HG02970 (cell line): ENCODE measurements at regions not wholly inside any gene's neighbourhood (a gene's known extent, or its start where the extent isn't known, plus 50 kb on each side); places are given as distances from the start of the nearest gene placed in this dataset.

ENCODE experiments used
- ATAC-seq: cut with Tn5 transposase; IDR thresholded peaks from one replicate; pipeline ENCODE4 v1.9.1; 2021; ENCODE audit warnings: mild to moderate bottlenecking, moderate library complexity, moderate number of reproducible peaks; ENCODE audit not compliant: unreplicated experiment, low FRiP score

DNA sequence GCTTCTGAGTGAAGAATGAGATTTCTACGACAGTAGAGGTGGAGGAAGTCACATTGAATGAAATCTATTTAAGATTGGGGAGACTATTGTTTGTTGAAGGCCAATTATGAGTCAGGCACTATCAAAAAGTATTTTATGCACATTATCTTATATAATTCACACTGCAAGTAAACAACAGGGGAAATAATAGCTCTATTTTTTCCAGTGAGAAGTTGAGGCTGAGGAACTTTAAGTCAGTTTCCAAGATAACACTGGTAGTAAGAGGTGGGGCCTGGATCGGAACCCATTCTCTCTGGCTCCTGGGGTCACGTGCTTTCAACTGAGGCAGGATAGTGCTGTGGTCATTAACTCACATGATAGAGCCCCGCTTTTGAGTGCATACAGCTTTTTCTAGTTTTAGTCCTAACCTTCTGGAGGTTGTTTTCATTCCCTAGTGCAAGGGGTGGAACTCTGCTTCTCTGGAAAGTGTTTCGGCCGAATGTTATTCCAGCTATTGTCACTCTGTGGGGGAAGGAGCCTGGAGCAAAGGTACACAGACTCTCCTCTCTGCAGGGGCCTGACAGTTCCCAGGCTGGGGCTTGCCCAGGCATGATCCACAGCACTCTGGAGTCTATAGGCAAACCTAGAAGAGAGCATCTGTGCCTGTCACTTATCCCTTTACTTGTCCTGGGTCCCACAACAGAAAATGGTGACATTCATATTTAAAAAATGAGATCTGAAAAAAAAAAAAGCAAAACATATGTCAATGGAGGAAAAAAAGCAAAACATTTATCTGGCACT, 352.4 kb upstream of the ACTBL2 start:
- no peak for ATAC-seq

DNA sequence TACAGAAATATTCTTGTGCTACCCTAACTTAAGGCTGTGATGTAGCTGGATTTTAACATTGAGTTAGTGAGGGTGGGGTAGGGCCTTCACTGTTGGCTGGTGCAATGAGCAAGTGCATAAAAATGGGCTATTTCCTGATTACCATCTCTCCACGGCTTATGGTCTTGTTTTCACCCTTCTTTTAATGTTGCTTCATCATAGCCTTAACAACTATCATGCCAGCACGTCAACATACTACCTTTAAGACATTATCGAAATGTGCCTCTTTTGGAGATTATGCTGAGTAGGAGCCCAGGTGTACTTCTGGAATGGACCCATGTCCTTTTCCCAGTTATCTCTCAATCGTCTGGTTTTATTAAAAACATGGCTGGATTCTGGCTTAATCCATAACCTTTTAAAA, 350.9 kb upstream of the ACTBL2 start:
- no peak for ATAC-seq

DNA sequence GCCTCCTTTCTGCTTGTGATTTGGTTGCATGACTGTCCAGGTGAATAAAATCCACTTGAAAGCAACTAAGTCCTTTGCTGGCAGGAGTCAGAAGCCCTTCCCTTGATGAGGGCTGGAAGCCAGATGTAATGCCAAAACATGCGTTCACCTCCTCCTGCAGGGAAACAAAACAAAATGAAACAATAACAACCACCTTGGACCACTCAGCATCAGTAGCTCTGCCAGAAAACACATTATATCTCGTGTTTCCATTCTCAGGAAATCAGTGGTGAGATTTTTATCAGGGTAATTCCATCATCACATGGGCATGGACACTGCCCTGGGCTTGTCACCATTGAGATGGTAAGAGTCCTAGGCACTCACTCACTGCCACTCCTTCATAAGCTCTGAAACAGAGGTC, 350.3 kb upstream of the ACTBL2 start:
- no peak for ATAC-seq

DNA sequence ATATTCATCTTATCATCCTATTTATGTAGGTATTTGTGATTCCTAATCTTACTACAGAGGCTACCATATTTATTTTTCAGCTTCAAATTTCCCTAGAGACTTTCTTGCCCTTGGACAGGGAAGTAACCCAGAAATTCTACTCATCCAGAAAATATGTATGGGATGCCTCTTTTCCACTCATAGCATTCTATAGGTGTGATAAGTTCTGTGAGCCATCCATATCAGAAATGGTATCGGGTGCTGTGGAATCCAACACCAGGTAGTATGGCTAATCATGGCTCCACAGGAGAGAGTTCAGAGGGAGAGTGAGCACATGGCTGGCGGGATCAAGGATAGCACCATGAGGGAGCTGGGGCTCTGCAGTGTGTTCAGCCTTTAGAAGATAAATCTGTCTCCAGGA, 349.3 kb upstream of the ACTBL2 start:
- no peak for ATAC-seq

DNA sequence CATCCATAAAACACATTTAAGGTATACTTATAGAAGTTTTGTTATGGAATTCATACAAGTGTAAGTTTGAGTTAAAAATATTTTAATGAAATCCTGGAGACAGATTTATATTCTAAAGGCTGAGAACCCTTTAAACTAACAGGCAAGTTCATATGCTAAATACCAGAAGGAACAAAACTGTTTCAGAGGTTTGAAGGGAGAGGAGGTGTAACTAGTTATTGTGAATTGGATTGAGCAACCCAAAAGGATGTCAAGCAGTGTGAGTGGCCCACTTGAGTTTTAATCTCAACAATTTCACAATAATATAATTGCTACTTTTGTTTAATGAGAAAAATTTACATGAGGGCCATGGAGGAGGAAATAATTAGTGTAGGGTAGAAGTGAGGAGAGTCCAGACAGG, 348.5 kb upstream of the ACTBL2 start:
- ATAC-seq = no peak

DNA sequence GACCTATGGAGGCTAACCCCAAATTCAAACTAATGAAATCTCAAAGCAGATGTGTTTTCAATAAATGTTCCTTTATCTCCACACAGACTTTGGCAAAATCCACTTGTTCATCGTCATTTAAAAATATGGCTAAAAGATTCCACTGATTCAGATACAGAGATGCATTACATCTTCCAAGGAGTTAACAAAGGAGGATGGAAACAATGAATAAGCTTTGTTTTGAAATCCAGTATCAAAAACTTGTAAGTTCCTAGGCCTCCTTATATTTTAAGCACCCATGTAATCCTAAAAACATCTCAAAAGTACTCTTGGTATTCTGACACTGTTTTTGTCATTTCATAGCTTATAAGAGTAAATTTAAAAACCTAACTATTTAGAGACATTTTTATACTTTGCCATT, 345.6 kb upstream of the ACTBL2 start:
- ATAC-seq = no peak

DNA sequence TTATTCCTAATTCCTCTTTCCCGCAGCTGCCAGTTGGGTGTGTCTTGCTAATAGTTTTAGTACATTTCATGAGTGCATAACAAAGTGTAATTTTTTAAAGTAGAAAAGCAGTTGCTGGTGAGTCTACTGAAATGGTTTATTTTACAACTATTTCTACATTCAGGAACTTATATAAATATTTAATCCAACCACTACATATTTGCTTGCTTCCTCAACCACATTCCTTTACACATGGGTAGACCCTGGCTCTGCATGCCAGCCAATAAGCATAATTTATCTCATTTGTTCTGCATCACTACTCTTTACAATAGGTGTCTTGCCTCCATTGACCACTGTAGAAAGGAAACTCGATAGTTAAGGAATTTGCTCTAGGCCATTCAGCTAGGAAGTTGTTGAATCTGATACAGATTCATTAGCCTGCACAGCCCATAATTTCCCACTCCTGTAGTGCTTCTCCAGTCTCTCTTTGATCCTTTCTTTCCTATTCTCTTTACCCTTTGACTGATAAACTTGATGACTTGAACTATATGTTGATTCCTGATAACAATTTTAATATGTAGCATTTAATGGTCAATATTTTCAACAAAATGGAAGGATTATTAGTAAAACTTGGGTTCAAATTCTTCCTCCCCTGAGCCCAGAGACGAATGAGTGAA, 342.5 kb upstream of the ACTBL2 start:
- no peak for ATAC-seq

DNA sequence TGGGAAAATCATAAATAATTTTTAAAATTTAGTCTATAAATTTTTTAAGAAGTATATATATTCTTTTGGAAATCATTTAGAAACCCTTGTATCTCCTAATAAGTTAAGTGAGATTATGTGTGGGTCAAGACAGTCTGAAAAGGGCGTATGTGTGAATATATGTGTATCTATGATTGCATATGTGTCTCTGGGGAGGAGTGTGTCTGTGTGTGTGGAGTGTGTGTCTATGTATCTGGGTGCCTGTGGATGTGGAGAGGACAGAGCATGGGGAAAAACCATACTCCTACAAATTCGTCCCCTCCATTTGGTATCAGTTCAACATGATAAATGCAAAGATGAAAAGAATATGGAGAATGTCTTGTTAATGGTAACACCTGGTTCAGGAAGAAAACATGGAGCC, 342.0 kb upstream of the ACTBL2 start:
- no peak for ATAC-seq

DNA sequence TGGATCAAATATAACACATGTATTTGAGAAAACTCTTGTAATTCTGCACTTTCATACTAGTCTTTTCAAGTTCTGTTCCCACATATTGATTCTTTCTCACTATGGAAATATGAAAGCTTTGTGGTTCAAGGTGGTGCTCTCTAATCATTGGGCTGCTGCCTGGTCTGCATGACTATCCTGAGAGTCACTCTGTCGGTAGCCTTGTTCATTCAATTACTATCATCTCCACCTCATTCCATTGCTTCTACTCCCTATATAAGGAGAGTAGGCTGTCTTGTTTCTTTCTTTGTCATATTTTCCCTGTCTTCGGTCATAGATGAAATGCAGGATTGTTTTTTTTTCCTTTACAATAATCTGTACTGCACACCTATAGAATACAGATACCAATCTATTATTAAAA, 341.4 kb upstream of the ACTBL2 start:
- no peak for ATAC-seq

DNA sequence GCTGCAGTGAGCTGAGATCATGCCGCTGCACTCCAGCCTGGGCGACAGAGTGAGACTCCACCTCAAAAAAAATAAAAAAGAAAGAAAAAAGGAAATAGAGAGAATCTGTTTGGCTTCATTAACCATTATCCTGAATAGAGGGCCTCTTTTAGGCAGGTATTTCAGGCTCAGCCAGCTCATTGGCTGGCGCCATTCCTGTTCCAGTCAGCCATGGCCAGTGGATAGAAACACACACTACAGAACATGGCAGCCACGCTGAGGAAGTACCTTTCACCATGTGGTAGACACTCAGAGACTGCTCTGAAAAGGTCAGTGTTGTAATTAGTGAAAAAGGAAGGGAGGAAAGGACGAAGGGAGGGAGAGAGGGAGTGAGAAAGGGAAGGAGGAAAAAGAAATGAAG, 340.0 kb upstream of the ACTBL2 start:
- no peak for ATAC-seq

DNA sequence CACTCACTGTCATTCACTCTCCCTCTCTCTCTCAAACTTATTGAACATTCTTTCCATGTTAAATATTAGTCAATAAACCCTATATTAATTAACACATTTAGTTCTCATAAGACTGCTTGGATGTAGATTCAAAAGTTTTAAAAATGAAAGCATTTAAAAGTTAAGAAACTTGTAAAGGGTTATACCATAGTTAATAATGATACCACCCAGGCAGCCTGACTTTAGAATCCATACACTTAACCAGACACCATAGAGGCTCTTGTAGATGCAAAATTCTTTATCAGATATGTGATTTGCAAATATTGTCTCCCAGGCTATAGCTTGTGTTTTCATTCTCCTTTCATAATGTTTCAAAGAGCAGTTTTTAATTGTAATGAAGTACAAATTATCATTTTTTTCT, 335.8 kb upstream of the ACTBL2 start:
- no peak for ATAC-seq

DNA sequence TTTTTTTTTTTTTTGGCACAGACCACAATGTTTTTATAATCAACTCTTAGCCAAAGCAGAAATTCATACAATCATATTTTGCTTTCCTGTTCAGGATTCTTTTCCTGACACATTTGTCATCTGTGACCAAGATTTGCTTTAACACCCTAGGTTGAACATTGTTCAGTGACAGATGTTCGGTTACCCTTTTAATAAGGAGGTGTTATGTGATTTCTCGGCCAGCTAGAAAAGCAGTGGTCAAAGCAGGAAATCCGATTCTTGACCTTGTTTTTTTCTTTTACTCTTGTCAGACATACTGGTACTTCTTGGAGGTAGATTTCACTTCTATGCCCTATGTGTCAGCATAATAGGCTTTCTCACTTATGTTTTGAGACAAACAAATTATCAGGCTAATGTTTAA, 335.3 kb upstream of the ACTBL2 start:
- ATAC-seq = no peak

DNA sequence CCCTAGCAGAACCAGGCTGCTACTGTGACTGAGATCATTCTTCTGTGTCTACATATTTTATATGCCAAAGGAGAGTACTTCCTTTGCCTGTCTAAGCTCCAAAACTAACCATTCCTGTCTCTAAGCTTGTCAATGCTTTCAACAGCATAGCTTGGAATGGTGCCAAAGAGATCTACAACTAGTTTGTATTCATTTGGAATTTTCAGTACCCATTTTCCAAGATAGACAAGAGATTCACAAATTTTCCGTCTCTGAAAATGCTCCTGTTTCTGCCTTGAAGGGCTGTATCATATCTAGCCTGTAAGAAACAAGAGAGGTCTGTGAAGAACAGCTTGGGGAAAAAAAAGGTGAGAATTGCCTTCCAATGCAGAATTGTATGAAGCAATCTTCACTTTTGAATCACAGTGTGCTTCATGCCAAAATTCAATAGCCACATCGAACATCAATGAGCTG, 334.4 kb upstream of the ACTBL2 start:
- no peak for ATAC-seq

DNA sequence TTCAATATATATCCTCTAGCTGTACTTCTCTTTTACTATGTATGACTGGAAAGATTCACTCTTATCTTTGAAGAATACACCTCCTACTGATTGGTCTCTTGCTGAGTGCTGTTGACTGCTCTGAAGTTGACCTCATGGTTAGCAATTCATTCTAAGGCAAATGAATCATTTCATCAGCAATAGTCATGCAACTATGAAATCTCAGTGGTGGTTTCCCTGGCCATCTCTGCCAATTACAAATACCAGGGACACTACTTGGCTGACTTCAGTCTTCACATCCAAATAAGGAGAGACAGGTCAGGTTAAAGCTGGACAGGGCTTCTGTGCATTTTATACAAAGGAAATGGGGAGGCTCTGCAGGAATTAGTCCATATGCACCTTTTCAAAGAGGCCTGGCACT, 333.5 kb upstream of the ACTBL2 start:
- ATAC-seq = no peak

DNA sequence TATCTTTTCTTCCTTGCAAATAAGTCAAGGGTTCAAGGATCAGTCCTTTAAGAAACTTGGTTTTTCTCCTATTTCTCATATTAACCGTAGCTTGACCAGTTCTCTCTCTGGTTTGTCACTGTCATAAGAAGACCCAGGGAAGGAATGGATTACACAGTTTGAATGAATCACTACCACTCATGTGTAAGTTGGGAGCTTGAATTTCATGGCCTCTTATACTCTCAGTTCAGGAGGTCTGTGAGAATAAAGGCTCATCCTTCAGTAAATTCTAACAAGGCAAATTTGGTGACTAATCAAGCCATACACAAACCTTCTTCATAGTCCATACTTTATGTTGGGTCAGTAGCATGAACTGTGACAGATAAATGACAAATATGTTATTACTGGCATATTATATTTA, 323.1 kb upstream of the ACTBL2 start:
- ATAC-seq = no peak

DNA sequence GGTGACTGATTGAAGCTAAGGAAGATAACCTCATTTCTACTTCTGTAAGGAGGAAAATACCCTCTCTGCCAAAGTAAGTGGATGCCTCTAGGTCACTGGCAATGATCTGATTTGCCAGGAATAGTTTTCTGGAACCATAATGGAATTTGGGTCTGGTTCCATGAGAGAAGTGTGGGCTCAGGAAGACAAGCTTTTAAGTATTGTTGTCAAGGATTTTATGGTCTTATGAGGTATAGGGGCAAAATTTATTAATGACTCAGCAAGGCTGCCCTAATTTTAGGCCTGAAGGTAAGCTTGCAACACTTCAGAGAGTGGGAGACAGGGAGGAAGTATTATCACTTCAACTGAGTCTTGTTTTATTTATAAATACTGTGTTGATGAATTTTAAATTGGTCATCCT, 322.6 kb upstream of the ACTBL2 start:
- ATAC-seq = no peak

DNA sequence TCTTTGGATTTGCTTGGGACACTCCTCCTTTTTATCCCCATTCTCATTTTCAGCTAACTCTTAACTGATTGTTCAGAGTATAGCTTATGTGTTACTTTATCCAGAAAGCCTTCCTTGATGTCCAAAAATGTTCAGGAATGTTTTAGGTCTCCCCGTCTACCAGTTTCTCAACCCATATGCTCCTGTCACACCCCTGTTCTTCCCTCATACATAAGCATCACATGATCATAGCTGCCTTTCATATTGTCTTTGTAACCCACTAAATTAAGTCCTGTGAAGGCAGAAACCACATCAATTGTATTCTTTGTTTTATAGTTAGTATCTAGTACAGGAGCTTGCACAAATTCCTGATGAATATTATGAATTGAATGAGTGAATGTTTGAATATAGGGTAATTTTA, 321.9 kb upstream of the ACTBL2 start:
- no peak for ATAC-seq

DNA sequence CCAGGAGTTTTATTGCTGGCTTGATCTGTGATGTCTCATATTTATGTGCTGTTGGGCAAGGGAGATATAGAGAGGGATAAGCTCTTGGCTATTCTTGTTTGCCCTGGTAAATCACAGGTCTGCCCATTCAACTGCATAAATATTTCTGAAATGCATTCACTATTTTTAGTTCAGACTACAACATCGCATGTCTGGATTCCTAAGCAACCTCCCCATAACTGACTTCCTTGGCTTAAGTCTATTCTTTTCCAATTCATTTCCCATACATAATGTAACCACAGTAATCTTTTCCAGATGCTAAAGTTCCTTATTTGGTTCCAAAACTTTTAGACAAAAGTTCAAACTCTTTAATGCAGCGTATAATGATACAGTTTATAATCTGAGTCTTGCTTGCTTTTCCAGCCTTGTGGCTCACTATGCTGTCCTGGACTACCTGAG, 321.4 kb upstream of the ACTBL2 start:
- ATAC-seq = no peak

DNA sequence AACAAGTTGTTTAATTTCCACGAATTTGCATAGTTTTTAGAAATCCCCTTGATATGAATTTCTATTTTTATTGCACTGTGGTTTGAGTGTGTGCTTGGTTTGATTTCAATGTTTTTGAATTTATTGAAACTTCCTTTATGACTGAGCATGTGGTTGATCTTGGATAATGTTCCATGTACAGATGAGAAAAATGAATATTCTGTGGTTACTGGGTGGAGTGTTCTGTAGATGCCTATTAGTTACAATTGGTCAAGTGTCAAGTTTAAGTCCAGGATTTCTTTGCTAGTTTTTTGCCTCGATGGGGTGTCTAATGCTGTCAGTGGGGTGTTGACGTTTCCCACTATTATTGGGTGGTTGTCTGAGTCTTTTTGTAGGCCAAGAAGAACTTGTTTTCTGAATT, 319.5 kb upstream of the ACTBL2 start:
- no peak for ATAC-seq

DNA sequence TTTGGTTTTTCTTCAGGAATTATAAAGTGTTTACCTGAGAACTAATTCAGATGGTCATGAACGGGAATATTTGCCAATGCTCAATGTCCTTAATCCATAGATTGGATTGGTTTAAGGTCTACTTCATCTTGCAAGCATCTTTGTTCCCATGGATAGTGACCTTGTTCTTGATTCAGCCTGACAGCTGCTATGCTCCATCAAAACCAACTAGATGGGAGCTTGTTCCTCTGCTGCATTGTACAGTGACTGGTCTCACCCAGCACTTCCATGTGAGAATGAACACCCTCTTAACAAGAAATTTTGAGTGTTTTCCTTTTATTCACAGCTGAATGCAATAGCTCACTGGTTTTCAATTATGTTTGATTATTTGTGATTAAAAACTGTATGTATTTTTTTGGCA, 312.6 kb upstream of the ACTBL2 start:
- ATAC-seq = no peak

DNA sequence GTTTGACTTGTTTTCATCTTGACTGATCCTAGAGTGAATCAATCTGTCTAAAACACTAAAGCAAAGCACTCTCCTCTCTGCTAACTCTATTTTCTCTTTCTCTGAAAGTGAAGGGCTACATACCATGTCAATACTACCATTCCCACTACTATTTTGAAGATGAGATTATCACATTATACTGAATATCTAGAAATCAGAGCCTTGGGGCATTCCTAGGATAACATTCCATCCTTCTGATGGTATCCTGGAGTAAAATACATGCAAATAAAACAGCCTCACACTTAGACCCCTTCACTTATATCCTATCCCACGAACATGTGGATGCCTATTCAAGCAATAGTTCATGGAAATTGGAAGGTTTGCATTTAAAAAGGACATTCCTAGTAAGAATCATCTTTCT, 309.3 kb upstream of the ACTBL2 start:
- ATAC-seq = no peak

DNA sequence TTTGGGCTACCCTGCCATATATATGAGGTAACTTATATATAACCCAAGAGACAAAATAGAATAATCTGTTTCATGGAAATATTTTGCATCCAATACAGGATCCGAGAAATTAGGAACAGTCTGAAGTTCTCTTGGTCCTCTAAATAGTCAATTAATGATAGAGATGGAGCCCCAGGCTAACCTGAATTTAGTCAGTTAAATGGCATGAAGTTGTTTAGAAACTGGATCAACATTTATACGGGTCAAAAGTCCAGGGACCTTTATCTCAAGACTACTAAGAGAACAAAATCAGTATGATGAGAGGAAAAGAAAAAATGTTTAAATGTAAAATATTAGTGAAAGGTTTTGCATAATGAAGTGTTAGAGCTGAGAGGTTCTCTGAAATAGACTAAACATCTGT, 303.3 kb upstream of the ACTBL2 start:
- ATAC-seq = no peak
